ENCODE measurements at regions not wholly inside any gene's neighbourhood (a gene's known extent, or its start where the extent isn't known, plus 50 kb on each side); places are given as distances from the start of the nearest gene placed in this dataset.

GRCh38 chr10:61016630-61017029 is 72.6 kb upstream of the RHOBTB1 start:
- no peaks in the 10 kb centered on the region for H3K36me3 ChIP-seq (replicated peaks in 1 of 2; ENCODE audit: control insufficient read depth in 1 of 2, insufficient read depth in 2 of 2, low read length in 2 of 2)
- no peak overlapping the region for H3K4me3 ChIP-seq (replicated peaks in 1 of 3; ENCODE audit: insufficient read depth in 1 of 3, low read depth in 2 of 3, low read length in 3 of 3)
- no peak overlapping the region for H3K9ac ChIP-seq (ENCODE audit: insufficient read depth, low read depth, low read length)
- H3K9me3 ChIP-seq (ENCODE audit: low read length), result no peaks in the 10 kb centered on the region
- ChIA-PET CTCF (ENCODE audit: low intra/inter-chr PET ratio, low total read pairs) (no interaction called here), POLR2A (no interaction called here)
- peaks cover 16% of the 10 kb centered on the region for H3K4me1 ChIP-seq (ENCODE audit: insufficient read depth, low read length)
- H3K27me3 ChIP-seq (ENCODE audit: control insufficient read depth in 1 of 2, insufficient read depth in 2 of 2, low read length in 2 of 2), result no peaks in the 10 kb centered on the region; a peak in 1 of 5 replicates
- FAIRE-seq (no peak), DNase-seq (ENCODE audit: low spot score) (no peak), ATAC-seq (no peak)
- no peaks in the 10 kb centered on the region for H4K20me1 ChIP-seq (ENCODE audit: insufficient read depth, low read length)
- in situ Hi-C loops (cut with HindIII; ENCODE audit: extremely low pct_ligation_motif_present, low pct_unique_long_range_greater_than_20kb), result no loop called here
- 95% methylated on average over 1 of the region's 1 CpG for WGBS (ENCODE audit: low lambda C conversion rate)
- intact Hi-C loops (cut with micrococcal nuclease; ENCODE audit: unreplicated experiment), result no loop called here
- H3K79me2 ChIP-seq (ENCODE audit: insufficient read depth, low read length), result no peaks in the 10 kb centered on the region
- no peak overlapping the region for H3K27ac ChIP-seq (ENCODE audit: extremely low read length, insufficient read depth, low read length)
- BruUV-seq (replicated peaks), result no TSS peak
- H2AFZ ChIP-seq (ENCODE audit: low read length), result no peak overlapping the region
- H3K4me2 ChIP-seq (ENCODE audit: low read depth, low read length), result no peak overlapping the region
- TF ChIP-seq BCLAF1 (IDR thresholded peaks at IDR 0.05) (no peak), ZNF839 (CRISPR knock-in tag; IDR thresholded peaks at IDR 0.05; ENCODE audit: borderline replicate concordance) (no peak), ZUFSP (CRISPR knock-in tag; IDR thresholded peaks at IDR 0.05; ENCODE audit: borderline replicate concordance) (no peak), FUBP1 (CRISPR knock-in tag; IDR thresholded peaks at IDR 0.05; ENCODE audit: borderline replicate concordance) (no peak), PAX8 (CRISPR knock-in tag; IDR thresholded peaks at IDR 0.05; ENCODE audit: borderline replicate concordance) (no peak), RORA (CRISPR knock-in tag; IDR thresholded peaks at IDR 0.05) (no peak), RXRB (CRISPR knock-in tag; IDR thresholded peaks at IDR 0.05; ENCODE audit: borderline replicate concordance) (no peak), NKX3-1 (CRISPR knock-in tag; IDR thresholded peaks at IDR 0.05) (no peak), GRHL1 (CRISPR knock-in tag; conservative IDR thresholded peaks at IDR 0.05) (no peak), ZMAT3 (CRISPR knock-in tag; conservative IDR thresholded peaks at IDR 0.05) (no peak), NFYB (CRISPR knock-in tag; IDR thresholded peaks at IDR 0.05) (no peak), SOX13 (IDR thresholded peaks at IDR 0.05) (no peak), SOX13 (CRISPR knock-in tag; conservative IDR thresholded peaks at IDR 0.05 in 1 of 2, IDR thresholded peaks at IDR 0.05 in 1 of 2) (no peak), ZBTB8A (CRISPR knock-in tag; IDR thresholded peaks at IDR 0.05; ENCODE audit: borderline replicate concordance, low read depth) (no peak), ZNF33B (CRISPR knock-in tag; IDR thresholded peaks at IDR 0.05) (no peak)
- TF ChIP-seq, protein P1, sequence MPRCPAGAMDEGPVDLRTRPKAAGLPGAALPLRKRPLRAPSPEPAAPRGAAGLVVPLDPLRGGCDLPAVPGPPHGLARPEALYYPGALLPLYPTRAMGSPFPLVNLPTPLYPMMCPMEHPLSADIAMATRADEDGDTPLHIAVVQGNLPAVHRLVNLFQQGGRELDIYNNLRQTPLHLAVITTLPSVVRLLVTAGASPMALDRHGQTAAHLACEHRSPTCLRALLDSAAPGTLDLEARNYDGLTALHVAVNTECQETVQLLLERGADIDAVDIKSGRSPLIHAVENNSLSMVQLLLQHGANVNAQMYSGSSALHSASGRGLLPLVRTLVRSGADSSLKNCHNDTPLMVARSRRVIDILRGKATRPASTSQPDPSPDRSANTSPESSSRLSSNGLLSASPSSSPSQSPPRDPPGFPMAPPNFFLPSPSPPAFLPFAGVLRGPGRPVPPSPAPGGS (CRISPR knock-in tag; IDR thresholded peaks at IDR 0.05), result no peak
